Aorta (tissue), 5 donors: ENCODE measurements at regions not wholly inside any gene's neighbourhood (a gene's known extent, or its start where the extent isn't known, plus 50 kb on each side); places are given as distances from the start of the nearest gene placed in this dataset.
A peak's percentile ranks its signal among the peaks of the same experiment; 100 is the strongest.

Experiments used
- ATAC-seq: fragments of 200-7000 bp; cut with Tn5 transposase; one replicate; pipeline ENCODE4 v1.9.1; 2022; ENCODE audit warnings: moderate library complexity; ENCODE audit not compliant: low FRiP score
- DNase-seq, 2 donors: peaks; one replicate each; pipeline ENCODE4 v3.0.0-alpha.2; 2020
- H3K27ac ChIP-seq, 2 donors: one replicate each; pipeline ENCODE4 v1.5.1; 2013; ENCODE audit warnings: low read length in 2 of 2, mild to moderate bottlenecking in 2 of 2, moderate library complexity in 2 of 2, control low read depth in 1 of 2, inconsistent platforms in 1 of 2, low read depth in 1 of 2
- H3K27me3 ChIP-seq, 2 donors: one replicate each; pipeline ENCODE4 v1.6.1; 2013; ENCODE audit warnings: control low read depth in 1 of 2, low read length in 1 of 2, mild to moderate bottlenecking in 1 of 2, moderate library complexity in 1 of 2; ENCODE audit not compliant: insufficient read depth in 2 of 2, control insufficient read depth in 1 of 2
- H3K36me3 ChIP-seq, 2 donors: one replicate each; pipeline ENCODE4 v1.6.1; 2013; ENCODE audit warnings: control low read depth in 1 of 2, low read length in 1 of 2, mild to moderate bottlenecking in 1 of 2; ENCODE audit not compliant: insufficient read depth in 2 of 2, control insufficient read depth in 1 of 2
- H3K4me1 ChIP-seq, 2 donors: one replicate each; pipeline ENCODE4 v1.6.1; 2013; ENCODE audit warnings: low read length in 2 of 2, control low read depth in 1 of 2, mild to moderate bottlenecking in 1 of 2, moderate library complexity in 1 of 2; ENCODE audit not compliant: insufficient read depth in 2 of 2, control insufficient read depth in 1 of 2
- H3K4me3 ChIP-seq, 2 donors: one replicate each; pipeline ENCODE4 v1.5.1; 2013; ENCODE audit warnings: low read length in 2 of 2, control low read depth in 1 of 2, mild to moderate bottlenecking in 1 of 2
- H3K9me3 ChIP-seq: one replicate; pipeline ENCODE4 v1.6.1; 2013; ENCODE audit warnings: mild to moderate bottlenecking, low read length; ENCODE audit not compliant: control insufficient read depth
- WGBS, 2 donors: extraction: QIAGEN DNeasy Blood & Tissue Kit; methylation state at CpG; one replicate each; pipeline ENCODE4 v1.1.7; 2013; 5-methylcytosine and 5-hydroxymethylcytosine counted together
- intact Hi-C, 2 donors: fragments of 100-400 bp; cut with DNase I; formaldehyde crosslinking; loops; one replicate each; pipeline versions ENCODE4 v1.14.2 to v1.15.0; 2022
- donor health status: healthy with polysubstance abuse.
- donor health status: Bipolar disorder and iron deficiency.
- donor health status: DM: no; HTN: no; CAD: no.
- donor health status: DM: no; HTN: no; CAD: no.
- donor health status: DM: yes; HTN: yes; CAD: no.

- ATAC-seq, result no peak
- H3K36me3 ChIP-seq, result no peaks in the 10 kb centered on the region
- H3K4me1 ChIP-seq, result no peaks in the 10 kb centered on the region
- H3K4me3 ChIP-seq, result no peak overlapping the region
- WGBS, 2 donors, result 82 to 86% methylated on average over 4 of the region's 4 CpGs
- no peak for DNase-seq
- peaks cover 3% of the 10 kb centered on the region for H3K9me3 ChIP-seq
- intact Hi-C loops, result no loop called here
- H3K27ac ChIP-seq, result no peak overlapping the region
- H3K27me3 ChIP-seq, result no peaks in the 10 kb centered on the region
These were observed 1835.8 kb upstream of the TENM3 start for GRCh38 chr4:180407275-180407885.

- H3K4me3 ChIP-seq, result no peak overlapping the region
- H3K9me3 ChIP-seq, result peaks cover 1% of the 10 kb centered on the region
- H3K27ac ChIP-seq, result no peak overlapping the region
- ATAC-seq, result no peak
- intact Hi-C loops, result no loop called here
- no peaks in the 10 kb centered on the region for H3K36me3 ChIP-seq
- no peaks in the 10 kb centered on the region for H3K4me1 ChIP-seq
- DNase-seq, result no peak
- H3K27me3 ChIP-seq, result no peaks in the 10 kb centered on the region
- WGBS, 2 donors, result 52 to 63% methylated on average over 6 of the region's 6 CpGs
These were observed 1824.2 kb upstream of the TENM3 start for GRCh38 chr4:180418819-180419531.

GRCh38 chr4:180422989-180423711 lies 1820.1 kb upstream of the TENM3 start:
- 44 to 48% methylated on average over 5 of the region's 5 CpGs for WGBS, 2 donors
- no peak overlapping the region for H3K4me3 ChIP-seq
- no peaks in the 10 kb centered on the region for H3K36me3 ChIP-seq
- H3K27me3 ChIP-seq, result no peaks in the 10 kb centered on the region
- intact Hi-C loops, result no loop called here
- ATAC-seq, result no peak
- no peaks in the 10 kb centered on the region for H3K4me1 ChIP-seq
- DNase-seq, result no peak
- no peaks in the 10 kb centered on the region for H3K9me3 ChIP-seq
- no peak overlapping the region for H3K27ac ChIP-seq

GRCh38 chr4:180423712-180424057 lies 1819.5 kb upstream of the TENM3 start:
- intact Hi-C loops, result no loop called here
- Histone ChIP-seq H3K36me3 (no peaks in the 10 kb centered on the region), H3K4me1 (no peaks in the 10 kb centered on the region), H3K4me3 (no peak overlapping the region), H3K27me3 (no peaks in the 10 kb centered on the region), H3K9me3 (no peaks in the 10 kb centered on the region), H3K27ac (no peak overlapping the region)
- ATAC-seq (no peak), DNase-seq (no peak)
- 75 to 81% methylated on average over 4 of the region's 4 CpGs for WGBS, 2 donors

GRCh38 chr4:180426938-180427337 lies 1816.3 kb upstream of the TENM3 start:
- no peak overlapping the region for H3K27ac ChIP-seq
- 74 to 75% methylated on average over 3 of the region's 3 CpGs for WGBS, 2 donors
- no peaks in the 10 kb centered on the region for H3K4me1 ChIP-seq
- ATAC-seq, result no peak
- no peak for DNase-seq
- H3K36me3 ChIP-seq, result no peaks in the 10 kb centered on the region
- intact Hi-C loops, result no loop called here
- no peak overlapping the region for H3K4me3 ChIP-seq
- no peaks in the 10 kb centered on the region for H3K9me3 ChIP-seq
- no peaks in the 10 kb centered on the region for H3K27me3 ChIP-seq

GRCh38 chr4:180430283-180430682 lies 1812.9 kb upstream of the TENM3 start:
- Histone ChIP-seq H3K36me3 (no peaks in the 10 kb centered on the region), H3K4me3 (no peak overlapping the region), H3K27ac (no peak overlapping the region), H3K27me3 (no peaks in the 10 kb centered on the region), H3K9me3 (no peaks in the 10 kb centered on the region), H3K4me1 (no peaks in the 10 kb centered on the region)
- WGBS, 2 donors, result 51 to 54% methylated on average over 7 of the region's 7 CpGs
- ATAC-seq (peak; percentile 17), DNase-seq (no peak)
- intact Hi-C loops, result no loop called here

- no peak overlapping the region for H3K27ac ChIP-seq
- DNase-seq (no peak), ATAC-seq (no peak)
- no peaks in the 10 kb centered on the region for H3K27me3 ChIP-seq
- no peak overlapping the region for H3K4me3 ChIP-seq
- H3K36me3 ChIP-seq, result no peaks in the 10 kb centered on the region
- no peaks in the 10 kb centered on the region for H3K4me1 ChIP-seq
- 25 to 38% methylated on average over 3 of the region's 3 CpGs for WGBS, 2 donors
- intact Hi-C loops, result no loop called here
- H3K9me3 ChIP-seq, result no peaks in the 10 kb centered on the region
These were observed 1808.9 kb upstream of the TENM3 start for GRCh38 chr4:180434131-180434895.

GRCh38 chr4:180436361-180436760 lies 1806.8 kb upstream of the TENM3 start:
- Histone ChIP-seq H3K27me3 (no peaks in the 10 kb centered on the region), H3K36me3 (no peaks in the 10 kb centered on the region), H3K4me3 (no peak overlapping the region), H3K9me3 (no peaks in the 10 kb centered on the region), H3K27ac (no peak overlapping the region), H3K4me1 (no peaks in the 10 kb centered on the region)
- DNase-seq (no peak), ATAC-seq (no peak)
- 91 to 100% methylated on average over 1 of the region's 1 CpG for WGBS, 2 donors
- intact Hi-C loops, result no loop called here
